ENCODE measurements at regions not wholly inside any gene's neighbourhood (a gene's known extent, or its start where the extent isn't known, plus 50 kb on each side); places are given as distances from the start of the nearest gene placed in this dataset.

DNA sequence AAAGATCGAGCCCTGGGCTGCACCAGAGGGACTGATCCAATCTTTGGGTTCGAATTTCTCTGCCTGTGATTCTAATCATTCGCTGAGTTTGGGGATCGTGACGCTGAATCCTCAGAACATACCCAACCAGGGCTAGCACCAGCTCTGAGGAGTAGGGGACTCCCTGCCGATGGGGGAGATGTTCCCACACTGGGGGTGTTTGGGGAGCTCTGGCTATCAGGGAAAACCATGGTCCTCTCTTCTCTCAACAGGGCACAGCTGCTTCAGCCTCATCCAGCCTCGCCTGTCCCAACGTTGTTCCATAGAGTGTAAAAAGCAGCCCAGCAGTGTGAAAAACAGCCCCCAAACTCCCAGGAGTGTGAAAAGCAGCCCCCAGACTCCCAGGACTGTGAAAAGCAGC, 136.6 kb downstream of the ANKRD60 start:
- ChIA-PET POLR2A (ENCODE audit: low non-redundant PET) (no interaction called here), CTCF (no interaction called here)
- no peak overlapping the region for H3K27ac ChIP-seq
- TF ChIP-seq, protein P1, sequence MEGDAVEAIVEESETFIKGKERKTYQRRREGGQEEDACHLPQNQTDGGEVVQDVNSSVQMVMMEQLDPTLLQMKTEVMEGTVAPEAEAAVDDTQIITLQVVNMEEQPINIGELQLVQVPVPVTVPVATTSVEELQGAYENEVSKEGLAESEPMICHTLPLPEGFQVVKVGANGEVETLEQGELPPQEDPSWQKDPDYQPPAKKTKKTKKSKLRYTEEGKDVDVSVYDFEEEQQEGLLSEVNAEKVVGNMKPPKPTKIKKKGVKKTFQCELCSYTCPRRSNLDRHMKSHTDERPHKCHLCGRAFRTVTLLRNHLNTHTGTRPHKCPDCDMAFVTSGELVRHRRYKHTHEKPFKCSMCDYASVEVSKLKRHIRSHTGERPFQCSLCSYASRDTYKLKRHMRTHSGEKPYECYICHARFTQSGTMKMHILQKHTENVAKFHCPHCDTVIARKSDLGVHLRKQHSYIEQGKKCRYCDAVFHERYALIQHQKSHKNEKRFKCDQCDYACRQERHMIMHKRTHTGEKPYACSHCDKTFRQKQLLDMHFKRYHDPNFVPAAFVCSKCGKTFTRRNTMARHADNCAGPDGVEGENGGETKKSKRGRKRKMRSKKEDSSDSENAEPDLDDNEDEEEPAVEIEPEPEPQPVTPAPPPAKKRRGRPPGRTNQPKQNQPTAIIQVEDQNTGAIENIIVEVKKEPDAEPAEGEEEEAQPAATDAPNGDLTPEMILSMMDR (conservative IDR thresholded peaks at IDR 0.05; ENCODE audit: low read depth): no peak
- DNase-seq (ENCODE audit: low spot score): no peak

- H3K27ac ChIP-seq: no peak overlapping the region
- ChIA-PET POLR2A (ENCODE audit: low non-redundant PET) (no interaction called here), CTCF (interaction anchor here (0.7 kb wide), 1 partner anchor 474 kb away, joined by 5 read pairs; no protein-coding TSS in a partner anchor)
- DNase-seq (ENCODE audit: low spot score): no peak
- TF ChIP-seq, protein P1 (conservative IDR thresholded peaks at IDR 0.05; ENCODE audit: low read depth): no peak
Observed at GRCh38 chr20:58090161-58090560, 138.3 kb downstream of the ANKRD60 start.

DNA sequence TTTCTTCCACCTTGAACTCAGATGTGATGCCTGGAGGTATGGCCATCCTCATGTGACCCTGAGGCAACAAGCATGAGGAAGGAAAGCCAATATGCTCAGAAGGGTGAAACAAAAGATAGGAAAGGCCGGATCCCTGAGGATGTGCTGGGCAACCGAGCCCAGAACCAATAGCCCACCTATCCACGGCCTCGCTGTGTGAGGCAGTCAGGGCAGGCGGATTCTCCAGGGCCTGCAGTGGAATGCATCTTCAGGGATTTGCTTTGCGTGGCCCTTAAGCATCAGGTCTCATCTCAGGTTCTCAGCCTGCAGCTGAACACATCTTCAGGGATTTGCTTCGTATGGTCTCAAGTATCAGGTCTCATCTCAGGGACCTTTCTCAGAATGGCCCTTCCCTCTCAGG, 139.8 kb downstream of the ANKRD60 start:
- DNase-seq (ENCODE audit: low spot score): no peak
- ChIA-PET POLR2A (ENCODE audit: low non-redundant PET) (no interaction called here), CTCF (interaction anchor here (1.7 kb wide), 1 partner anchor 466 kb away, joined by 8 read pairs; no protein-coding TSS in a partner anchor)
- no peak overlapping the region for H3K27ac ChIP-seq
- TF ChIP-seq, protein P1 (conservative IDR thresholded peaks at IDR 0.05; ENCODE audit: low read depth): no peak

- CTCF ChIA-PET: interaction anchor here (0.5 to 1.7 kb wide), 3 partner anchors 11 to 466 kb away, joined by 3 to 8 read pairs (median 4); no protein-coding TSS in a partner anchor
- POLR2A ChIA-PET (ENCODE audit: low non-redundant PET): no interaction called here
Observed at GRCh38 chr20:58088105-58088504, 140.3 kb downstream of the ANKRD60 start.

GRCh38 chr20:58087562-58087858, 140.9 kb downstream of the ANKRD60 start:
- TF ChIP-seq, protein P1 (conservative IDR thresholded peaks at IDR 0.05; ENCODE audit: low read depth): peak; percentile 55
- CTCF ChIA-PET: interaction anchor here (0.5 to 1.7 kb wide), 14 partner anchors 9 to 1198 kb away, joined by 3 to 8 read pairs (median 4); no protein-coding TSS in a partner anchor
- H3K27ac ChIP-seq: no peak overlapping the region
- POLR2A ChIA-PET (ENCODE audit: low non-redundant PET): no interaction called here
- DNase-seq (ENCODE audit: low spot score): no peak

More at GRCh38 chr20:58088105-58088504, 140.3 kb downstream of the ANKRD60 start:
- DNase-seq (ENCODE audit: low spot score): no peak
- no peak overlapping the region for H3K27ac ChIP-seq
- TF ChIP-seq, protein P1 (conservative IDR thresholded peaks at IDR 0.05; ENCODE audit: low read depth): no peak

DNA sequence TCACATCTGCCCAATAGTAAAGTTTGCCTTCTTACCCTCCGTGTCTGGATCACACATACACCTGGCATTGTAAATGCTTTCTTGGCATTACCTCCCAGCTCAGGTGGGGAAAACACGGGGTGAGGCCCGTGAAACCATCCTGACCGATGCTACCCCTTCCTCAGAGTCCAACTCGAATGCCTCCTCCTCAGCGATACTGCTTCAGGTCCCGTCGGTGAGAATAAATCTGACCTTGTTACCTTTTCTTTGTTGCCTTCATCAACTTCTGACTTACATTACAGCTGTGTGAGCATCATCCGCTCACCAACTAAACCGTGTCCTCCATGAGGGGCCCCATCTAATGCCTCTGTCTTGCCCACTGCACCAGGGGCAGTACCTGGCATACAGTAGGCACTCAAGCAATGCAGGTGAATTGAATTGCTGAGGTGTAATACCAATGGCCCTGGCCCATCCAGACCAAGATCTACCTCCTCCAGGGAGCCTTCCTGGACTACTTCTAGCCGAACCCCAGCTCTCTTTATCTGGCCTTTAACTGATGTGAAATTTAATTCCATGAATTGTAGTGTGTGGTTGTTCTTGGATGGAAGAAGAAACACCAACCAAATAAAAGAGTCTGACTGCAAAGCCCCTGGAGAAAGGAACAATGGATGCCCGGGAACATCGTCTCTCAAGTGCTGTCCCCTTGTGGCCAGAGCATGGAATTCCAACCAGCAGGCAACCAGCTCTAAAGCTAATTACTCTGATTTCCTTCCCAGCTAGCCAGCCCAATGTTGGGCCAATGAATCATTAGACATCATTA, 141.5 kb downstream of the ANKRD60 start:
- peak; percentile 78 for DNase-seq (ENCODE audit: low spot score)
- no peak overlapping the region for H3K27ac ChIP-seq
- CTCF ChIA-PET: interaction anchor here (0.5 to 1.7 kb wide), 16 partner anchors 9 to 1197 kb away, joined by 3 to 8 read pairs (median 4); no protein-coding TSS in a partner anchor
- POLR2A ChIA-PET (ENCODE audit: low non-redundant PET): no interaction called here
- TF ChIP-seq, protein P1 (conservative IDR thresholded peaks at IDR 0.05; ENCODE audit: low read depth): peak; percentile 93

Data from RWPE1 (cell line).